ENCODE measurements at regions not wholly inside any gene's neighbourhood (a gene's known extent, or its start where the extent isn't known, plus 50 kb on each side); places are given as distances from the start of the nearest gene placed in this dataset.

DNA sequence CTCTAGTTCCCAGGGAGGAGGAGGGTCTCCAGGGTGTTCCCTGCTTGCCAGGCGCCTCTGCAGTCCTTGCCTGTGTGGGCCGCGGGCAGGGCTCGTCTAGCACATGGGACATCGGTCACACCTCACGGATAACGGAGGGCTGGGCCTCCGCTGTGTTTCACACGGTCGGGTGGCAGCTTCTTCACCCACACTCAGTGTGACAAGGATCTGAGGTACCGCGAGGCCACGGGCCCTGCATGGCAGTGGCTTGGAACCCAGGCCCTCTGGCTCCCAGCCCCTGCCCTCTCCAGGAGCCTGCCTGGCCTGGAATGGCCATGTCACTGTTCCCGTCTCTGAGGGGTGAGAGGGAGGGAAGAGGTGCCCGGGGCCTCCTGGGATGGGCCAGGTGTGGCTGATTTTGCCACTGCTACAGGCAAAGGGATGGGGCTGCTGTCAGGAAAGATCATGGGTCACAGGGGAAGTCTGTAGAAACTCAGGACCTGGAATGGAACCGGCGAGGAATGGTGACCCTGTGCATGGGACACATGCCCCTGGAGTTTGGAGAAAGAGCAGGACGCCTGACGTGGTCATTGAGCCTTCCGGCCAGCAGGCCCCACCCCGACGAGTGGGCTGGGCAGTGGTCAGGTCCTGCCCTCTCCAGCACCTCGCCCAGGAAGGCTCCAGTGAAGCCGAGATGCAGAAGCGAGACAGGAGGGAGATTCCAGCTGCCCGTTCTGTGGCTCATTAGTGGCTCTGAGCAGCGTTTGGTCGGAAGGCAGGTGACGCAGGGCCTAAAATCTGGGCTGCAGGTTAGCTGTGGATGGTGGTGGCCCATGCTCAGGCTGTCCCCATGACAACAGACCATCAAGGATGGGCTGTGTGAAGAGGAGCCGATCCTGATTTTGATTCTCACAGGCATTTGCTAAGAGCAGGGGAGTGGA is 76.5 kb upstream of the GSE1 start:
- Histone ChIP-seq H3K27ac (peak overlapping the region in 2 of 5 donors; percentile 18 to 34), H3K9me3 (replicated peaks in 1 of 3) (peaks cover 0 to 5% (median 0%) of the 10 kb centered on the region in 3 donors)
- 77 to 90% (median 79%) methylated on average over 19 to 30 of the region's 30 CpGs for WGBS, 4 donors

GRCh38 chr16:85537331-85537788 is 75.8 kb upstream of the GSE1 start:
- H3K27me3 ChIP-seq: no peaks in the 10 kb centered on the region
- no peaks in the 10 kb centered on the region for H3K36me3 ChIP-seq (replicated peaks in 1 of 2)
- no peak for TF ChIP-seq POLR2A (IDR thresholded peaks at IDR 0.05)
- TF ChIP-seq, protein P1, sequence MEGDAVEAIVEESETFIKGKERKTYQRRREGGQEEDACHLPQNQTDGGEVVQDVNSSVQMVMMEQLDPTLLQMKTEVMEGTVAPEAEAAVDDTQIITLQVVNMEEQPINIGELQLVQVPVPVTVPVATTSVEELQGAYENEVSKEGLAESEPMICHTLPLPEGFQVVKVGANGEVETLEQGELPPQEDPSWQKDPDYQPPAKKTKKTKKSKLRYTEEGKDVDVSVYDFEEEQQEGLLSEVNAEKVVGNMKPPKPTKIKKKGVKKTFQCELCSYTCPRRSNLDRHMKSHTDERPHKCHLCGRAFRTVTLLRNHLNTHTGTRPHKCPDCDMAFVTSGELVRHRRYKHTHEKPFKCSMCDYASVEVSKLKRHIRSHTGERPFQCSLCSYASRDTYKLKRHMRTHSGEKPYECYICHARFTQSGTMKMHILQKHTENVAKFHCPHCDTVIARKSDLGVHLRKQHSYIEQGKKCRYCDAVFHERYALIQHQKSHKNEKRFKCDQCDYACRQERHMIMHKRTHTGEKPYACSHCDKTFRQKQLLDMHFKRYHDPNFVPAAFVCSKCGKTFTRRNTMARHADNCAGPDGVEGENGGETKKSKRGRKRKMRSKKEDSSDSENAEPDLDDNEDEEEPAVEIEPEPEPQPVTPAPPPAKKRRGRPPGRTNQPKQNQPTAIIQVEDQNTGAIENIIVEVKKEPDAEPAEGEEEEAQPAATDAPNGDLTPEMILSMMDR (IDR thresholded peaks at IDR 0.05): no peak
- peaks cover 4 to 25% of the 10 kb centered on the region in 2 donors for H3K4me1 ChIP-seq (replicated peaks in 1 of 2)
- DNase-seq: no peak
- no peak overlapping the region for H3K4me3 ChIP-seq
- 93 to 97% (median 96%) methylated on average over 14 to 16 of the region's 16 CpGs for WGBS, 4 donors
- peaks cover 0 to 5% (median 0%) of the 10 kb centered on the region in 3 donors for H3K9me3 ChIP-seq (replicated peaks in 1 of 3)
- intact Hi-C loops (cut with DNase I): no loop called here
- H3K27ac ChIP-seq: peak overlapping the region in 1 of 5 donors; percentile 34

More for the DNA sequence above, 76.5 kb upstream of the GSE1 start:
- Histone ChIP-seq H3K36me3 (replicated peaks in 1 of 2) (no peaks in the 10 kb centered on the region), H3K27me3 (no peaks in the 10 kb centered on the region), H3K4me3 (no peak overlapping the region), H3K4me1 (replicated peaks in 1 of 2) (peaks cover 4 to 29% of the 10 kb centered on the region in 2 donors)
- no peak for TF ChIP-seq POLR2A (IDR thresholded peaks at IDR 0.05)
- TF ChIP-seq, protein P1 (IDR thresholded peaks at IDR 0.05): no peak
- intact Hi-C loops (cut with DNase I): no loop called here
- DNase-seq: no peak

DNA sequence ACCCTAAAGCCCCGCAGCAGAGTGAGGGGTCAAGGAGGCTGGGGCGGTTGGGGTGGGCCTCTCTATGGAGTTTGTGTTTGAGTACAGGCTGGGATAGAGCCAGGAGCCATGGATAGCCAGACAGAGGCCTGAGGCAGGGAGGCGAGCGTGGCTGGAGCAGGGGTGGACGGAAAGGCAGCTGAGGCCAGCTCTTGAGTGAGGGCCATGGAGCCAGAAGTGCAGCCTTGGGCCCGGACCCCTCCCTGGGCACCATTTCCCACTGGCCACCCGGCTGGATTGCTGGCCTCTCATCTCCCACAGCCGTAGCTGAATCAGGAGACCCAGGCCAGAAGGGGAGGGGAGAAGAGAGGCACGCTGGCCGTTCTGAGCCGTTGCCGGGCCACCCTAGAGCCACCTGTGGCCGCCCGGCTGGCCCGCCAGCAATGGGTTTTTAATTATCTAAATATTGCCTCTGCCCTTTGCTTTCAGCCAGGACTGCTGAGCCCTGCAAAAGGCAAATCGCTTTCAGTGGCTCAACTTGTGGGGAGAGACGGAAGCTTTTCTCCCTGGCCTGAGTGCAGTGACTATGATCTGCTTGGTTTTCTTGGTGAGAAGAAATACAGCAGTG is 75.2 kb upstream of the GSE1 start:
- intact Hi-C loops (cut with DNase I): no loop called here
- Histone ChIP-seq H3K27me3 (no peaks in the 10 kb centered on the region), H3K36me3 (replicated peaks in 1 of 2) (no peaks in the 10 kb centered on the region), H3K27ac (no peak overlapping the region), H3K9me3 (replicated peaks in 1 of 3) (peaks cover 0 to 5% (median 0%) of the 10 kb centered on the region in 3 donors), H3K4me1 (replicated peaks in 1 of 2) (peaks cover 4 to 25% of the 10 kb centered on the region in 2 donors), H3K4me3 (no peak overlapping the region)
- DNase-seq: no peak
- TF ChIP-seq POLR2A (IDR thresholded peaks at IDR 0.05): no peak
- WGBS, 4 donors: 87 to 91% (median 88%) methylated on average over 7 to 17 of the region's 17 CpGs

- TF ChIP-seq, protein P1 (IDR thresholded peaks at IDR 0.05): no peak
- TF ChIP-seq POLR2A (IDR thresholded peaks at IDR 0.05): no peak
- peaks cover 4 to 25% of the 10 kb centered on the region in 2 donors for H3K4me1 ChIP-seq (replicated peaks in 1 of 2)
- DNase-seq: no peak
- peaks cover 0 to 5% (median 0%) of the 10 kb centered on the region in 3 donors for H3K9me3 ChIP-seq (replicated peaks in 1 of 3)
- no peak overlapping the region for H3K27ac ChIP-seq
- H3K36me3 ChIP-seq (replicated peaks in 1 of 2): no peaks in the 10 kb centered on the region
- intact Hi-C loops (cut with DNase I): no loop called here
- H3K4me3 ChIP-seq: no peak overlapping the region
- H3K27me3 ChIP-seq: no peaks in the 10 kb centered on the region
- 92 to 98% (median 96%) methylated on average over 7 of the region's 7 CpGs for WGBS, 4 donors
Measured at GRCh38 chr16:85539084-85539483, 74.0 kb upstream of the GSE1 start.
